ENCODE measurements at regions not wholly inside any gene's neighbourhood (a gene's known extent, or its start where the extent isn't known, plus 50 kb on each side); places are given as distances from the start of the nearest gene placed in this dataset.
A peak's percentile ranks its signal among the peaks of the same experiment; 100 is the strongest.

GRCh38 chr12:25741917-25742316, 188.8 kb upstream of the LMNTD1 start:
- no peak for DNase-seq
- Mint-ChIP-seq H3K27ac (peak overlapping the region; percentile 61), H3K36me3 (ENCODE audit: low read depth) (peaks cover 5% of the 10 kb centered on the region), H3K9me3 (peaks cover 16% of the 10 kb centered on the region), H3K4me1 (peaks cover 14% of the 10 kb centered on the region), H3K4me3 (no peak overlapping the region), H3K27me3 (ENCODE audit: low read depth, poor library complexity) (no peaks in the 10 kb centered on the region)
- TF ChIP-seq CTCF (IDR thresholded peaks at IDR 0.05) = no peak

GRCh38 chr12:25743679-25744215, 190.7 kb upstream of the LMNTD1 start:
- no peaks in the 10 kb centered on the region for H3K27me3 Mint-ChIP-seq (ENCODE audit: low read depth, poor library complexity)
- TF ChIP-seq CTCF (IDR thresholded peaks at IDR 0.05) = no peak
- DNase-seq = no peak
- peaks cover 14% of the 10 kb centered on the region for H3K4me1 Mint-ChIP-seq
- no peak overlapping the region for H3K27ac Mint-ChIP-seq
- no peak overlapping the region for H3K4me3 Mint-ChIP-seq
- peaks cover 4% of the 10 kb centered on the region for H3K9me3 Mint-ChIP-seq
- H3K36me3 Mint-ChIP-seq (ENCODE audit: low read depth) = no peaks in the 10 kb centered on the region

GRCh38 chr12:25744313-25744712, 191.2 kb upstream of the LMNTD1 start:
- Mint-ChIP-seq H3K27me3 (ENCODE audit: low read depth, poor library complexity) (no peaks in the 10 kb centered on the region), H3K9me3 (peaks cover 4% of the 10 kb centered on the region)
- TF ChIP-seq CTCF (IDR thresholded peaks at IDR 0.05) = no peak

GRCh38 chr12:25745281-25745680, 192.2 kb upstream of the LMNTD1 start:
- no peak for TF ChIP-seq CTCF (IDR thresholded peaks at IDR 0.05)
- Mint-ChIP-seq H3K4me1 (peaks cover 14% of the 10 kb centered on the region), H3K9me3 (peaks cover 4% of the 10 kb centered on the region), H3K36me3 (ENCODE audit: low read depth) (no peaks in the 10 kb centered on the region), H3K4me3 (no peak overlapping the region), H3K27me3 (ENCODE audit: low read depth, poor library complexity) (no peaks in the 10 kb centered on the region), H3K27ac (peak overlapping the region; percentile 73)
- DNase-seq = no peak

More at GRCh38 chr12:25744313-25744712, 191.2 kb upstream of the LMNTD1 start:
- Mint-ChIP-seq H3K27ac (peak overlapping the region; percentile 73), H3K36me3 (ENCODE audit: low read depth) (no peaks in the 10 kb centered on the region), H3K4me3 (no peak overlapping the region), H3K4me1 (peaks cover 14% of the 10 kb centered on the region)
- no peak for DNase-seq

GRCh38 chr12:25746131-25746530, 193.0 kb upstream of the LMNTD1 start:
- Mint-ChIP-seq H3K27me3 (ENCODE audit: low read depth, poor library complexity) (no peaks in the 10 kb centered on the region), H3K9me3 (peaks cover 1% of the 10 kb centered on the region), H3K36me3 (ENCODE audit: low read depth) (no peaks in the 10 kb centered on the region), H3K4me1 (peaks cover 14% of the 10 kb centered on the region), H3K27ac (no peak overlapping the region), H3K4me3 (no peak overlapping the region)
- TF ChIP-seq CTCF (IDR thresholded peaks at IDR 0.05) = no peak
- no peak for DNase-seq

- no peak for TF ChIP-seq CTCF (IDR thresholded peaks at IDR 0.05)
- H3K27ac Mint-ChIP-seq = no peak overlapping the region
- no peak for DNase-seq
Observed at GRCh38 chr12:25752710-25753309, 199.7 kb upstream of the LMNTD1 start.

More at GRCh38 chr12:25752710-25753309, 199.7 kb upstream of the LMNTD1 start:
- H3K27me3 Mint-ChIP-seq (ENCODE audit: low read depth, poor library complexity) = no peaks in the 10 kb centered on the region
- no peaks in the 10 kb centered on the region for H3K9me3 Mint-ChIP-seq
- no peak overlapping the region for H3K4me3 Mint-ChIP-seq
- no peaks in the 10 kb centered on the region for H3K4me1 Mint-ChIP-seq
- H3K36me3 Mint-ChIP-seq (ENCODE audit: low read depth) = no peaks in the 10 kb centered on the region

Measured in nephron progenitor cell (in vitro differentiated cells).